GM12878 (cell line): ENCODE measurements at regions not wholly inside any gene's neighbourhood (a gene's known extent, or its start where the extent isn't known, plus 50 kb on each side); places are given as distances from the start of the nearest gene placed in this dataset.

Experiments
- ATAC-seq: fragments of 200-7000 bp; cut with Tn5 transposase; 3 replicates; pipeline ENCODE4 v1.9.1; 2020; ENCODE audit warnings: mild to moderate bottlenecking, moderate library complexity
- BruUV-seq: library from RNA; stranded (reverse); fragments of 400-500 nt; replicated peaks from 2 replicates; lab custom pipeline; 2021; lab: Mats Ljungman, UMichigan
- CTCF ChIA-PET: fragments of 300-600 bp; sonication (Branson Sonifier 250); formaldehyde crosslinking; extraction: SDS; loops from one replicate; lab custom pipeline; 2021; ENCODE audit warnings: inconsistent platforms; lab: Yijun Ruan, JAX
- POLR2A ChIA-PET: fragments of 350-600 bp; formaldehyde crosslinking; extraction: SDS; loops from one replicate; lab custom pipeline; 2021; ENCODE audit warnings: inconsistent platforms; lab: Charles Lee
- RAD21 ChIA-PET: fragments of 300-600 bp; sonication (Branson Sonifier 250); formaldehyde crosslinking; loops from one replicate; lab custom pipeline; 2023; ENCODE audit warnings: antibody characterized with exemption; ENCODE audit not compliant: unreplicated experiment; lab: Charles Lee
- SMC1A ChIA-PET: fragments of 300-600 bp; sonication (Branson Sonifier 250); formaldehyde crosslinking; loops from one replicate; lab custom pipeline; 2023; ENCODE audit not compliant: unreplicated experiment, uncharacterized antibody; lab: Charles Lee
- DNase-seq: peaks from one replicate; pipeline ENCODE4 v3.0.0-alpha.2; 2011; ENCODE audit warnings: low read depth, low spot score
- FAIRE-seq: peaks from 3 replicates; lab custom pipeline; 2011; peaks lifted over from hg19 to GRCh38; lab: Jason Lieb, UNC
- H2AFZ ChIP-seq: 2 replicates; pipeline ENCODE4 v1.6.0; 2011; ENCODE audit warnings: low read depth, low read length, control low read depth; ENCODE audit not compliant: control insufficient read depth
- H3K27ac ChIP-seq: 2 replicates; pipeline ENCODE4 v1.5.1; 2011; ENCODE audit warnings: control low read depth; ENCODE audit not compliant: control insufficient read depth, insufficient read depth
- H3K27me3 ChIP-seq, 2 experiments: replicated peaks in 1 of 2; 2 replicates each; pipeline versions ENCODE4 v1.6.0 to v1.6.1; 2011; ENCODE audit warnings: low read length in 1 of 2; ENCODE audit not compliant: control insufficient read depth in 2 of 2, insufficient read depth in 2 of 2
- H3K36me3 ChIP-seq, 2 experiments: 2 replicates each; pipeline ENCODE4 v1.5.1; 2011; ENCODE audit warnings: low read length in 1 of 2; ENCODE audit not compliant: control insufficient read depth in 2 of 2, insufficient read depth in 2 of 2
- H3K4me1 ChIP-seq: 2 replicates; pipeline ENCODE4 v1.6.1; 2011; ENCODE audit warnings: mild to moderate bottlenecking, low read length, moderate library complexity, mixed read lengths; ENCODE audit not compliant: control insufficient read depth, insufficient read depth
- H3K4me2 ChIP-seq: 2 replicates; pipeline ENCODE4 v1.6.0; 2011; ENCODE audit warnings: control low read depth; ENCODE audit not compliant: control insufficient read depth, insufficient read depth
- H3K4me3 ChIP-seq: fragments of 200-600 bp; sonication (generic); 2 replicates; pipeline ENCODE4 v1.5.1; 2016
- H3K79me2 ChIP-seq: 2 replicates; pipeline ENCODE4 v1.6.0; 2011; ENCODE audit warnings: low read length; ENCODE audit not compliant: control insufficient read depth, insufficient read depth
- H3K9ac ChIP-seq: 2 replicates; pipeline ENCODE4 v1.8.0; 2011; ENCODE audit warnings: low read length, control low read depth, mixed read lengths; ENCODE audit not compliant: control insufficient read depth, insufficient read depth
- H3K9me3 ChIP-seq: replicated peaks from 3 replicates; pipeline ENCODE4 v1.5.1; 2011; ENCODE audit warnings: mild to moderate bottlenecking, low read length; ENCODE audit not compliant: control insufficient read depth, insufficient read depth
- H4K20me1 ChIP-seq: 2 replicates; pipeline ENCODE4 v1.6.0; 2011; ENCODE audit not compliant: control insufficient read depth, insufficient read depth
- CBX5 ChIP-seq: sonication (generic); IDR thresholded peaks from 2 replicates; pipeline ENCODE4 v1.6.1; 2016; ENCODE audit warnings: low read depth, moderate library complexity, mild to moderate bottlenecking, inconsistent platforms
- POLR2AphosphoS5 ChIP-seq: IDR thresholded peaks from 2 replicates; pipeline ENCODE4 v1.6.1; 2011; ENCODE audit warnings: mild to moderate bottlenecking, low read length, inconsistent platforms
- RAD21 ChIP-seq: IDR thresholded peaks from 2 replicates; pipeline ENCODE4 v1.6.1; 2011; ENCODE audit warnings: mild to moderate bottlenecking, low read depth, low read length, moderate library complexity; ENCODE audit not compliant: insufficient read depth
- RB1 ChIP-seq: fragments of 450-650 bp; formaldehyde crosslinking; IDR thresholded peaks from 2 replicates; pipeline ENCODE4 v1.6.1; 2017; ENCODE audit warnings: mild to moderate bottlenecking, borderline replicate concordance
- SP1 ChIP-seq: IDR thresholded peaks from one replicate; pipeline ENCODE4 v1.6.1; 2011; ENCODE audit warnings: low read depth, low read length
- SUZ12 ChIP-seq: fragments of 200-600 bp; sonication (generic); IDR thresholded peaks from one replicate; pipeline ENCODE4 v1.6.1; 2018; ENCODE audit warnings: antibody characterized with exemption, mild to moderate bottlenecking; ENCODE audit not compliant: unreplicated experiment
- WGBS: methylation state at CpG from one replicate; pipeline ENCODE4 v1.1.6; 2016; ENCODE audit warnings: low lambda C conversion rate; ENCODE audit not compliant: insufficient replicate concordance, insufficient coverage; ENCODE audit errors: missing lambda C conversion rate; 5-methylcytosine and 5-hydroxymethylcytosine counted together
- in situ Hi-C: fragments of 300-500 bp; cut with MboI; formaldehyde crosslinking; loops from 9 replicates; pipeline ENCODE4 v1.14.3; 2018; ENCODE audit warnings: mixed read lengths
- intact Hi-C: fragments of 100-400 bp; cut with micrococcal nuclease; formaldehyde crosslinking; loops from one replicate; pipeline ENCODE4 v1.14.2; 2022; ENCODE audit not compliant: unreplicated experiment

DNA sequence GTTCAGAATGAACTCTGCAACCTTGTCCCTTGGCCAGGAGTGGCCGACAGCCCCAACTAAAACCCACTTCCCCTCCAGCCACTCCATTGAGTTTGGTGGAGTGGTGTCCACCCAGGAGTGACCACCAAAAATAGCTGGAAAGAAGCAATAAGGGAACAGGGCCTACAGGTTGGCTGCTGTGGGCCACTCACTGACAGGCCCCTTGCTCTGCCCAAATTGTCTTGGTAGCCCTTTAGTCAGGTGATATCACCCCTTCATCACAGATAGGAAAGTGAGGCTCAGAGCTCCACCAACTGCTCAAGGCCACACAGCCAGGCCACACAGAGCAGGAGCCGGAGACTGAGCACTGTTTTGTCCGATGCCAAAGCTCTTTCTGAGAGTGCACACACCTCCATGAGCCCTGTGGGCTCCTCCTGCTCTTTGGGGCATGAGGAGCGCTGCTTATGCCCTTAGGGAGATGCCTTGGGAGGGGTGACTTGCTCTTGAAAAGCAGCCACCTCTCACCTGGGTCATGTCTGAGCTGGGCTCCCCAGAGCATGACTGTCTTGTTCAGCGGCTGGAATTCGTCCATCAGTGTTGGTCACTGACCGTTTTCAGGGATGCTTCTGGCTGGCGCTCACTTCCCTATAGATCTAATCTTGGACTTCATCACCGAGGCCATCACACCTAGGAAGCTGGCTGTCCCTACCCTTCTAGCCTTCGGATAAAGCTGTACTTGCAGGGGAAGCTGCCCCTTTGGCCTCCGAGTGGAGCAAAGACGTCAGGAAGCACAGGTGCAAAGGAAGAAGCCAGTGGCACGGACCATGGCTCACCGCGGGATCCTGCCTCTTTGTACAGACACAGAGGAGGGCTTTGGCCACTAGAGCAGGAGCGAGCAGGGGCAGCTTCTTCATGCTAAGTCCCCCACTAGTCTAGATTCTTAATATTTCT is 186.0 kb upstream of the ZNF469 start:
- Histone ChIP-seq H3K79me2 (no peaks in the 10 kb centered on the region), H4K20me1 (no peaks in the 10 kb centered on the region), H3K36me3 (no peaks in the 10 kb centered on the region), H3K9ac (no peak overlapping the region), H3K27ac (no peak overlapping the region), H3K4me1 (no peaks in the 10 kb centered on the region), H3K4me2 (no peak overlapping the region), H3K4me3 (no peak overlapping the region), H3K27me3 (no peaks in the 10 kb centered on the region), H3K9me3 (no peaks in the 10 kb centered on the region), H2AFZ (no peak overlapping the region)
- TF ChIP-seq SUZ12 = no peak
- TF ChIP-seq SP1 = no peak
- no peak for TF ChIP-seq CBX5
- no peak for TF ChIP-seq RAD21
- TF ChIP-seq POLR2AphosphoS5 = no peak
- no peak for TF ChIP-seq RB1
- ATAC-seq (no peak), DNase-seq (no peak), FAIRE-seq (no peak)
- in situ Hi-C loops = no loop called here
- ChIA-PET RAD21 (no interaction called here), CTCF (no interaction called here), POLR2A (no interaction called here), SMC1A (no interaction called here)
- no TSS peak for BruUV-seq
- intact Hi-C loops = no loop called here
- 36% methylated on average over 16 of the region's 16 CpGs for WGBS
